ENCODE measurements at regions not wholly inside any gene's neighbourhood (a gene's known extent, or its start where the extent isn't known, plus 50 kb on each side); places are given as distances from the start of the nearest gene placed in this dataset.

GRCh38 chr4:176546975-176547374 lies 227.2 kb downstream of the SPCS3 start:
- no peaks in the 10 kb centered on the region for H3K27me3 ChIP-seq (ENCODE audit: control insufficient read depth in 1 of 2, insufficient read depth in 1 of 2, low read length in 2 of 2)
- H2BK5ac ChIP-seq (ENCODE audit: low read depth, low read length, poor library complexity, severe bottlenecking) = no peak overlapping the region
- WGBS = 43% methylated on average over 2 of the region's 3 CpGs
- H3K4me1 ChIP-seq (ENCODE audit: control insufficient read depth, insufficient read depth, low read depth, low read length) = peaks cover 1% of the 10 kb centered on the region
- no peak overlapping the region for H3K9ac ChIP-seq (ENCODE audit: low read length)
- H2AFZ ChIP-seq (ENCODE audit: low read depth, low read length) = no peak overlapping the region
- peak; percentile 88 for DNase-seq
- H3K4me3 ChIP-seq (ENCODE audit: insufficient read depth in 1 of 2, low read depth in 1 of 2, low read length in 2 of 2) = no peak overlapping the region
- no peak overlapping the region for H3K23ac ChIP-seq (ENCODE audit: low read length in 2 of 2)
- no peak overlapping the region for H2BK15ac ChIP-seq (ENCODE audit: low read depth, poor library complexity, severe bottlenecking)
- no peak overlapping the region for H4K91ac ChIP-seq (ENCODE audit: low read length)
- H3K79me1 ChIP-seq (replicated peaks; ENCODE audit: low read length, poor library complexity, severe bottlenecking) = no peaks in the 10 kb centered on the region
- no peak overlapping the region for H3K14ac ChIP-seq (ENCODE audit: low read length in 2 of 2)
- no peak overlapping the region for H3K18ac ChIP-seq (ENCODE audit: low read depth in 1 of 2, low read length in 2 of 2)
- H2BK12ac ChIP-seq (ENCODE audit: low read length in 2 of 2) = no peak overlapping the region
- H3K27ac ChIP-seq (ENCODE audit: low read length, poor library complexity, severe bottlenecking) = no peak overlapping the region
- no peak overlapping the region for H3K4ac ChIP-seq (ENCODE audit: low read depth in 1 of 2, low read length in 2 of 2)
- H3K9me3 ChIP-seq (ENCODE audit: control insufficient read depth, low read length) = no peaks in the 10 kb centered on the region
- no peak overlapping the region for H4K8ac ChIP-seq (ENCODE audit: low read length)
- H3K36me3 ChIP-seq (ENCODE audit: control insufficient read depth in 1 of 2, insufficient read depth in 2 of 2, low read depth in 1 of 2, low read length in 2 of 2) = no peaks in the 10 kb centered on the region
- no peak overlapping the region for H3K4me2 ChIP-seq (ENCODE audit: low read length, poor library complexity, severe bottlenecking)
- no peak overlapping the region for H2AK5ac ChIP-seq (ENCODE audit: low read length, severe bottlenecking)
- no peak overlapping the region for H2BK120ac ChIP-seq (ENCODE audit: low read depth, low read length)

- Histone ChIP-seq H2AFZ (ENCODE audit: low read depth, low read length) (no peak overlapping the region), H3K4me2 (ENCODE audit: low read length, poor library complexity, severe bottlenecking) (no peak overlapping the region), H3K36me3 (ENCODE audit: control insufficient read depth in 1 of 2, insufficient read depth in 2 of 2, low read depth in 1 of 2, low read length in 2 of 2) (no peaks in the 10 kb centered on the region), H3K27ac (ENCODE audit: low read length, poor library complexity, severe bottlenecking) (peak overlapping the region; percentile 57), H4K91ac (ENCODE audit: low read length) (no peak overlapping the region), H3K4me3 (ENCODE audit: insufficient read depth in 1 of 2, low read depth in 1 of 2, low read length in 2 of 2) (peak overlapping the region in 1 of 2 experiments; percentile 47), H3K4me1 (ENCODE audit: control insufficient read depth, insufficient read depth, low read depth, low read length) (peaks cover 1% of the 10 kb centered on the region), H2BK5ac (ENCODE audit: low read depth, low read length, poor library complexity, severe bottlenecking) (no peak overlapping the region), H4K8ac (ENCODE audit: low read length) (no peak overlapping the region), H2BK12ac (ENCODE audit: low read length in 2 of 2) (no peak overlapping the region), H3K18ac (ENCODE audit: low read depth in 1 of 2, low read length in 2 of 2) (no peak overlapping the region), H2BK15ac (ENCODE audit: low read depth, poor library complexity, severe bottlenecking) (no peak overlapping the region), H3K27me3 (ENCODE audit: control insufficient read depth in 1 of 2, insufficient read depth in 1 of 2, low read length in 2 of 2) (no peaks in the 10 kb centered on the region), H3K9ac (ENCODE audit: low read length) (peak overlapping the region; percentile 45), H2AK5ac (ENCODE audit: low read length, severe bottlenecking) (no peak overlapping the region), H3K4ac (ENCODE audit: low read depth in 1 of 2, low read length in 2 of 2) (no peak overlapping the region), H2BK120ac (ENCODE audit: low read depth, low read length) (no peak overlapping the region), H3K23ac (ENCODE audit: low read length in 2 of 2) (no peak overlapping the region), H3K9me3 (ENCODE audit: control insufficient read depth, low read length) (peaks cover 6% of the 10 kb centered on the region), H3K14ac (ENCODE audit: low read length in 2 of 2) (no peak overlapping the region), H3K79me1 (replicated peaks; ENCODE audit: low read length, poor library complexity, severe bottlenecking) (no peaks in the 10 kb centered on the region)
- WGBS = 58% methylated on average over 3 of the region's 4 CpGs
- DNase-seq = peak; percentile 59
Measured at GRCh38 chr4:176548571-176548970, 228.8 kb downstream of the SPCS3 start.

GRCh38 chr4:176549161-176549865 lies 229.5 kb downstream of the SPCS3 start:
- Histone ChIP-seq H3K4ac (ENCODE audit: low read depth in 1 of 2, low read length in 2 of 2) (no peak overlapping the region), H2AFZ (ENCODE audit: low read depth, low read length) (no peak overlapping the region), H3K14ac (ENCODE audit: low read length in 2 of 2) (no peak overlapping the region), H3K4me3 (ENCODE audit: insufficient read depth in 1 of 2, low read depth in 1 of 2, low read length in 2 of 2) (peak overlapping the region in 1 of 2 experiments; percentile 47), H3K18ac (ENCODE audit: low read depth in 1 of 2, low read length in 2 of 2) (peak overlapping the region in 1 of 2 experiments; percentile 40), H3K4me1 (ENCODE audit: control insufficient read depth, insufficient read depth, low read depth, low read length) (peaks cover 1% of the 10 kb centered on the region), H4K8ac (ENCODE audit: low read length) (no peak overlapping the region), H4K91ac (ENCODE audit: low read length) (no peak overlapping the region), H2BK12ac (ENCODE audit: low read length in 2 of 2) (no peak overlapping the region), H2BK120ac (ENCODE audit: low read depth, low read length) (no peak overlapping the region), H3K23ac (ENCODE audit: low read length in 2 of 2) (no peak overlapping the region), H3K27me3 (ENCODE audit: control insufficient read depth in 1 of 2, insufficient read depth in 1 of 2, low read length in 2 of 2) (no peaks in the 10 kb centered on the region), H3K27ac (ENCODE audit: low read length, poor library complexity, severe bottlenecking) (peak overlapping the region; percentile 57), H3K79me1 (replicated peaks; ENCODE audit: low read length, poor library complexity, severe bottlenecking) (no peaks in the 10 kb centered on the region), H3K9ac (ENCODE audit: low read length) (peak overlapping the region; percentile 45), H3K36me3 (ENCODE audit: control insufficient read depth in 1 of 2, insufficient read depth in 2 of 2, low read depth in 1 of 2, low read length in 2 of 2) (no peaks in the 10 kb centered on the region), H3K9me3 (ENCODE audit: control insufficient read depth, low read length) (peaks cover 6% of the 10 kb centered on the region), H2BK5ac (ENCODE audit: low read depth, low read length, poor library complexity, severe bottlenecking) (no peak overlapping the region), H2AK5ac (ENCODE audit: low read length, severe bottlenecking) (no peak overlapping the region), H3K4me2 (ENCODE audit: low read length, poor library complexity, severe bottlenecking) (no peak overlapping the region), H2BK15ac (ENCODE audit: low read depth, poor library complexity, severe bottlenecking) (no peak overlapping the region)
- DNase-seq = peak; percentile 58
- WGBS = 64% methylated on average over 1 of the region's 4 CpGs

GRCh38 chr4:176558661-176559060 lies 234.1 kb downstream of the VEGFC start:
- Histone ChIP-seq H4K91ac (ENCODE audit: low read length) (no peak overlapping the region), H3K14ac (ENCODE audit: low read length in 2 of 2) (no peak overlapping the region), H3K27ac (ENCODE audit: low read length, poor library complexity, severe bottlenecking) (no peak overlapping the region), H3K36me3 (ENCODE audit: control insufficient read depth in 1 of 2, insufficient read depth in 2 of 2, low read depth in 1 of 2, low read length in 2 of 2) (no peaks in the 10 kb centered on the region), H3K23ac (ENCODE audit: low read length in 2 of 2) (no peak overlapping the region), H2AK5ac (ENCODE audit: low read length, severe bottlenecking) (no peak overlapping the region), H2AFZ (ENCODE audit: low read depth, low read length) (no peak overlapping the region), H3K9me3 (ENCODE audit: control insufficient read depth, low read length) (no peaks in the 10 kb centered on the region), H2BK12ac (ENCODE audit: low read length in 2 of 2) (no peak overlapping the region), H3K9ac (ENCODE audit: low read length) (no peak overlapping the region), H3K4ac (ENCODE audit: low read depth in 1 of 2, low read length in 2 of 2) (no peak overlapping the region), H2BK15ac (ENCODE audit: low read depth, poor library complexity, severe bottlenecking) (no peak overlapping the region), H3K27me3 (ENCODE audit: control insufficient read depth in 1 of 2, insufficient read depth in 1 of 2, low read length in 2 of 2) (no peaks in the 10 kb centered on the region), H3K4me3 (ENCODE audit: insufficient read depth in 1 of 2, low read depth in 1 of 2, low read length in 2 of 2) (no peak overlapping the region), H3K18ac (ENCODE audit: low read depth in 1 of 2, low read length in 2 of 2) (no peak overlapping the region), H3K4me2 (ENCODE audit: low read length, poor library complexity, severe bottlenecking) (no peak overlapping the region), H3K4me1 (ENCODE audit: control insufficient read depth, insufficient read depth, low read depth, low read length) (no peaks in the 10 kb centered on the region), H3K79me1 (replicated peaks; ENCODE audit: low read length, poor library complexity, severe bottlenecking) (no peaks in the 10 kb centered on the region), H4K8ac (ENCODE audit: low read length) (no peak overlapping the region), H2BK120ac (ENCODE audit: low read depth, low read length) (no peak overlapping the region), H2BK5ac (ENCODE audit: low read depth, low read length, poor library complexity, severe bottlenecking) (no peak overlapping the region)
- no peak for DNase-seq
- WGBS = 81% methylated on average over 2 of the region's 5 CpGs

Measured in mesenchymal stem cell (in vitro differentiated cells and primary cell).